ENCODE measurements at regions not wholly inside any gene's neighbourhood (a gene's known extent, or its start where the extent isn't known, plus 50 kb on each side); places are given as distances from the start of the nearest gene placed in this dataset.
A peak's percentile ranks its signal among the peaks of the same experiment; 100 is the strongest.

- TF ChIP-seq EZH2 (IDR thresholded peaks at IDR 0.05; ENCODE audit: low read length, missing control alignments) (no peak), CTCF (conservative IDR thresholded peaks at IDR 0.05 in 1 of 2, IDR thresholded peaks at IDR 0.05 in 1 of 2; ENCODE audit: low read depth in 1 of 2, low read length in 2 of 2) (no peak)
- Histone ChIP-seq H3K9me3 (ENCODE audit: control insufficient read depth, insufficient read depth, low read depth, low read length) (no peaks in the 10 kb centered on the region), H3K79me2 (ENCODE audit: control insufficient read depth, insufficient read depth, low read length) (no peaks in the 10 kb centered on the region), H3K27me3 (ENCODE audit: control insufficient read depth, insufficient read depth, low read length) (no peaks in the 10 kb centered on the region), H3K4me1 (ENCODE audit: control insufficient read depth, extremely low read depth, insufficient read depth, low read length) (no peaks in the 10 kb centered on the region), H3K4me2 (ENCODE audit: extremely low read depth, insufficient read depth, low read length) (no peak overlapping the region), H3K9ac (ENCODE audit: insufficient read depth, low read length) (no peak overlapping the region), H2AFZ (ENCODE audit: low read length) (no peak overlapping the region), H4K20me1 (ENCODE audit: control insufficient read depth, extremely low read depth, insufficient read depth, low read length) (no peaks in the 10 kb centered on the region), H3K36me3 (ENCODE audit: control insufficient read depth, insufficient read depth, low read length) (no peaks in the 10 kb centered on the region), H3K4me3 (replicated peaks in 1 of 4; ENCODE audit: control extremely low read depth in 1 of 4, insufficient read depth in 1 of 4, low read depth in 3 of 4, low read length in 4 of 4) (no peak overlapping the region), H3K27ac (ENCODE audit: insufficient read depth, low read length) (no peak overlapping the region)
- DNase-seq (ENCODE audit: low read depth in 2 of 2) = no peak
Observed at GRCh38 chr7:109235316-109235715, 665.6 kb downstream of the DNAJB9 start.

- Histone ChIP-seq H3K9me3 (ENCODE audit: control insufficient read depth, insufficient read depth, low read depth, low read length) (no peaks in the 10 kb centered on the region), H3K4me3 (replicated peaks in 1 of 4; ENCODE audit: control extremely low read depth in 1 of 4, insufficient read depth in 1 of 4, low read depth in 3 of 4, low read length in 4 of 4) (no peak overlapping the region), H3K9ac (ENCODE audit: insufficient read depth, low read length) (no peak overlapping the region), H3K79me2 (ENCODE audit: control insufficient read depth, insufficient read depth, low read length) (no peaks in the 10 kb centered on the region), H3K4me1 (ENCODE audit: control insufficient read depth, extremely low read depth, insufficient read depth, low read length) (no peaks in the 10 kb centered on the region), H3K27me3 (ENCODE audit: control insufficient read depth, insufficient read depth, low read length) (no peaks in the 10 kb centered on the region), H2AFZ (ENCODE audit: low read length) (no peak overlapping the region), H3K4me2 (ENCODE audit: extremely low read depth, insufficient read depth, low read length) (no peak overlapping the region), H3K27ac (ENCODE audit: insufficient read depth, low read length) (no peak overlapping the region), H4K20me1 (ENCODE audit: control insufficient read depth, extremely low read depth, insufficient read depth, low read length) (no peaks in the 10 kb centered on the region), H3K36me3 (ENCODE audit: control insufficient read depth, insufficient read depth, low read length) (no peaks in the 10 kb centered on the region)
- DNase-seq (ENCODE audit: low read depth in 2 of 2) = peak; percentile 4 to 57
- TF ChIP-seq CTCF (conservative IDR thresholded peaks at IDR 0.05 in 1 of 2, IDR thresholded peaks at IDR 0.05 in 1 of 2; ENCODE audit: low read depth in 1 of 2, low read length in 2 of 2) (no peak), EZH2 (IDR thresholded peaks at IDR 0.05; ENCODE audit: low read length, missing control alignments) (no peak)
Observed at GRCh38 chr7:109246330-109247077, 676.8 kb downstream of the DNAJB9 start.

GRCh38 chr7:109256762-109257560, 687.3 kb downstream of the DNAJB9 start:
- H3K79me2 ChIP-seq (ENCODE audit: control insufficient read depth, insufficient read depth, low read length) = no peaks in the 10 kb centered on the region
- no peak overlapping the region for H2AFZ ChIP-seq (ENCODE audit: low read length)
- H3K27me3 ChIP-seq (ENCODE audit: control insufficient read depth, insufficient read depth, low read length) = no peaks in the 10 kb centered on the region
- H4K20me1 ChIP-seq (ENCODE audit: control insufficient read depth, extremely low read depth, insufficient read depth, low read length) = no peaks in the 10 kb centered on the region
- H3K4me1 ChIP-seq (ENCODE audit: control insufficient read depth, extremely low read depth, insufficient read depth, low read length) = no peaks in the 10 kb centered on the region
- no peak overlapping the region for H3K9ac ChIP-seq (ENCODE audit: insufficient read depth, low read length)
- H3K36me3 ChIP-seq (ENCODE audit: control insufficient read depth, insufficient read depth, low read length) = no peaks in the 10 kb centered on the region
- no peak overlapping the region for H3K27ac ChIP-seq (ENCODE audit: insufficient read depth, low read length)
- TF ChIP-seq CTCF (conservative IDR thresholded peaks at IDR 0.05 in 1 of 2, IDR thresholded peaks at IDR 0.05 in 1 of 2; ENCODE audit: low read depth in 1 of 2, low read length in 2 of 2) (no peak), EZH2 (IDR thresholded peaks at IDR 0.05; ENCODE audit: low read length, missing control alignments) (no peak)
- H3K4me3 ChIP-seq (replicated peaks in 1 of 4; ENCODE audit: control extremely low read depth in 1 of 4, insufficient read depth in 1 of 4, low read depth in 3 of 4, low read length in 4 of 4) = no peak overlapping the region
- DNase-seq (ENCODE audit: low read depth in 2 of 2) = no peak
- H3K4me2 ChIP-seq (ENCODE audit: extremely low read depth, insufficient read depth, low read length) = no peak overlapping the region
- no peaks in the 10 kb centered on the region for H3K9me3 ChIP-seq (ENCODE audit: control insufficient read depth, insufficient read depth, low read depth, low read length)

Measured in fibroblast of lung (primary cell).